Testis (tissue), 2 donors: ENCODE measurements at regions not wholly inside any gene's neighbourhood (a gene's known extent, or its start where the extent isn't known, plus 50 kb on each side); places are given as distances from the start of the nearest gene placed in this dataset.
"Not testable (repeated sequence)": the region's sequence is repeated elsewhere in the genome, so short reads cannot be mapped to it uniquely, and the experiment has no call there.

Experiments
- POLR2A ChIP-seq: fragments of 450-650 bp; IDR thresholded peaks from one replicate; pipeline ENCODE4 v1.6.1; 2017; ENCODE audit warnings: antibody characterized with exemption, mild to moderate bottlenecking, moderate library complexity
- TF ChIP-seq, protein P1 (sequence below), 3 experiments: fragments of 450-650 bp in 2 of 3; fragments of 200-600 bp in 1 of 3; sonication (generic) in 1 of 3; IDR thresholded peaks; one replicate each; pipeline ENCODE4 v1.5.1; 2016 to 2019; ENCODE audit warnings: antibody characterized with exemption in 3 of 3, mild to moderate bottlenecking in 2 of 3, moderate library complexity in 1 of 3

GRCh38 chr5:109535090-109535489 lies 125.3 kb upstream of the PJA2 start:
- TF ChIP-seq, protein P1, sequence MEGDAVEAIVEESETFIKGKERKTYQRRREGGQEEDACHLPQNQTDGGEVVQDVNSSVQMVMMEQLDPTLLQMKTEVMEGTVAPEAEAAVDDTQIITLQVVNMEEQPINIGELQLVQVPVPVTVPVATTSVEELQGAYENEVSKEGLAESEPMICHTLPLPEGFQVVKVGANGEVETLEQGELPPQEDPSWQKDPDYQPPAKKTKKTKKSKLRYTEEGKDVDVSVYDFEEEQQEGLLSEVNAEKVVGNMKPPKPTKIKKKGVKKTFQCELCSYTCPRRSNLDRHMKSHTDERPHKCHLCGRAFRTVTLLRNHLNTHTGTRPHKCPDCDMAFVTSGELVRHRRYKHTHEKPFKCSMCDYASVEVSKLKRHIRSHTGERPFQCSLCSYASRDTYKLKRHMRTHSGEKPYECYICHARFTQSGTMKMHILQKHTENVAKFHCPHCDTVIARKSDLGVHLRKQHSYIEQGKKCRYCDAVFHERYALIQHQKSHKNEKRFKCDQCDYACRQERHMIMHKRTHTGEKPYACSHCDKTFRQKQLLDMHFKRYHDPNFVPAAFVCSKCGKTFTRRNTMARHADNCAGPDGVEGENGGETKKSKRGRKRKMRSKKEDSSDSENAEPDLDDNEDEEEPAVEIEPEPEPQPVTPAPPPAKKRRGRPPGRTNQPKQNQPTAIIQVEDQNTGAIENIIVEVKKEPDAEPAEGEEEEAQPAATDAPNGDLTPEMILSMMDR (IDR thresholded peaks at IDR 0.05) = not testable (repeated sequence)
- not testable (repeated sequence) for TF ChIP-seq POLR2A
